HCT116 (cell line): ENCODE measurements at regions not wholly inside any gene's neighbourhood (a gene's known extent, or its start where the extent isn't known, plus 50 kb on each side); places are given as distances from the start of the nearest gene placed in this dataset.

Experiments
- ATAC-seq: fragments of 200-7000 bp; cut with Tn5 transposase; 2 replicates; pipeline ENCODE4 v1.9.1; 2020; ENCODE audit warnings: mild to moderate bottlenecking, moderate library complexity
- BruUV-seq: library from RNA; stranded (reverse); fragments of 400-500 nt; replicated peaks from 2 replicates; lab custom pipeline; 2021; lab: Mats Ljungman, UMichigan
- CTCF ChIA-PET: fragments of 300-600 bp; sonication (Branson Sonifier 250); formaldehyde crosslinking; loops from one replicate; lab custom pipeline; 2021; ENCODE audit warnings: antibody characterized with exemption; lab: Charles Lee
- POLR2A ChIA-PET: fragments of 300-600, 350-600 bp; sonication (Branson Sonifier 250); formaldehyde crosslinking; loops from one replicate; lab custom pipeline; 2021; ENCODE audit warnings: antibody characterized with exemption; lab: Charles Lee
- RAD21 ChIA-PET, 2 experiments: fragments of 300-600 bp; sonication (Branson Sonifier 250); formaldehyde crosslinking; loops; one replicate each; lab custom pipeline; 2023; ENCODE audit warnings: low total read pairs in 2 of 2; ENCODE audit not compliant: uncharacterized antibody in 2 of 2, unreplicated experiment in 2 of 2, low non-redundant PET in 1 of 2; lab: Charles Lee
- DNase-seq: peaks from one replicate; pipeline ENCODE4 v3.0.0-alpha.2; 2010; ENCODE audit warnings: low read depth, low spot score
- H2AFZ ChIP-seq: fragments of 200-600 bp; shearing (Covaris generic), sonication (generic); 2 replicates; pipeline ENCODE4 v1.6.1; 2017; ENCODE audit warnings: low read depth, mixed run types, mixed read lengths, antibody characterized with exemption, low read length; ENCODE audit not compliant: poor library complexity, severe bottlenecking
- H3K27ac ChIP-seq: 2 replicates; pipeline ENCODE4 v1.5.1; 2012; ENCODE audit warnings: low read depth, low read length
- H3K27me3 ChIP-seq: fragments of 200-600 bp; sonication (generic); 2 replicates; pipeline ENCODE4 v1.6.1; 2016; ENCODE audit warnings: mixed run types, low read length, mixed read lengths; ENCODE audit not compliant: insufficient read depth
- H3K36me3 ChIP-seq, 2 experiments: fragments of 200-500 bp in 1 of 2; fragments of 200-600 bp in 1 of 2; sonication (Bioruptor generic) in 1 of 2; sonication (generic) in 1 of 2; 2 replicates each; pipeline versions ENCODE4 v1.5.1 to v1.6.1; 2014 to 2016; ENCODE audit warnings: low read length in 2 of 2, inconsistent platforms in 1 of 2, mixed read lengths in 1 of 2, mixed run types in 1 of 2; ENCODE audit not compliant: insufficient read depth in 2 of 2, control insufficient read depth in 1 of 2
- H3K4me1 ChIP-seq, 2 experiments: fragments of 200-600 bp in 1 of 2; sonication (generic) in 1 of 2; 2 replicates each; pipeline versions ENCODE4 v1.5.1 to v1.6.1; 2012 to 2017; ENCODE audit warnings: low read length in 2 of 2, inconsistent platforms in 1 of 2, mild to moderate bottlenecking in 1 of 2, mixed read lengths in 1 of 2, mixed run types in 1 of 2, moderate library complexity in 1 of 2; ENCODE audit not compliant: insufficient read depth in 2 of 2, control insufficient read depth in 1 of 2
- H3K4me2 ChIP-seq: fragments of 200-600 bp; sonication (generic); 2 replicates; pipeline ENCODE4 v1.6.1; 2017; ENCODE audit warnings: mixed run types, low read length, mixed read lengths
- H3K4me3 ChIP-seq, 2 experiments: fragments of 200-600 bp in 1 of 2; sonication (generic) in 1 of 2; replicated peaks in 1 of 2; 2 replicates each; pipeline ENCODE4 v1.5.1; 2011 to 2016; ENCODE audit warnings: low read length in 2 of 2, control low read depth in 1 of 2, low read depth in 1 of 2, mild to moderate bottlenecking in 1 of 2, mixed read lengths in 1 of 2, mixed run types in 1 of 2
- H3K79me2 ChIP-seq: fragments of 200-600 bp; sonication (generic); 2 replicates; pipeline ENCODE4 v1.6.1; 2017; ENCODE audit warnings: mild to moderate bottlenecking, mixed run types, low read length, moderate library complexity, mixed read lengths; ENCODE audit not compliant: insufficient read depth
- H3K9ac ChIP-seq: fragments of 200-600 bp; sonication (generic); 2 replicates; pipeline ENCODE4 v1.6.1; 2016; ENCODE audit warnings: low read length, mixed read lengths
- H3K9me2 ChIP-seq: fragments of 200-600 bp; sonication (generic), shearing (Covaris generic); 2 replicates; pipeline ENCODE4 v1.6.1; 2017; ENCODE audit warnings: mixed run types, mild to moderate bottlenecking, moderate library complexity; ENCODE audit not compliant: insufficient read depth
- H3K9me3 ChIP-seq, 2 experiments: fragments of 200-500 bp in 1 of 2; fragments of 200-600 bp in 1 of 2; sonication (Bioruptor generic) in 1 of 2; sonication (generic) in 1 of 2; 2 replicates each; pipeline ENCODE4 v1.6.1; 2014 to 2017; ENCODE audit warnings: low read length in 2 of 2, mixed read lengths in 2 of 2, inconsistent platforms in 1 of 2, low read depth in 1 of 2, mild to moderate bottlenecking in 1 of 2, mixed run types in 1 of 2, moderate library complexity in 1 of 2; ENCODE audit not compliant: control insufficient read depth in 1 of 2, insufficient read depth in 1 of 2
- H4K20me1 ChIP-seq: fragments of 200-600 bp; sonication (generic), shearing (Covaris generic); 2 replicates; pipeline ENCODE4 v1.6.1; 2017; ENCODE audit warnings: mixed run types, mild to moderate bottlenecking, moderate library complexity; ENCODE audit not compliant: insufficient read depth
- EGR1 ChIP-seq: IDR thresholded peaks from 2 replicates; pipeline ENCODE4 v1.6.1; 2012; ENCODE audit warnings: low read depth
- EZH2phosphoT487 ChIP-seq: fragments of 200-600 bp; IDR thresholded peaks from 2 replicates; pipeline ENCODE4 v1.6.1; 2018; ENCODE audit warnings: antibody characterized with exemption, borderline replicate concordance
- FOSL1 ChIP-seq: IDR thresholded peaks from 2 replicates; pipeline ENCODE4 v1.6.1; 2012; ENCODE audit warnings: low read depth
- JUND ChIP-seq: IDR thresholded peaks from 2 replicates; pipeline ENCODE4 v1.6.1; 2012
- SP1 ChIP-seq: IDR thresholded peaks from 2 replicates; pipeline ENCODE4 v1.6.1; 2012; ENCODE audit warnings: low read depth
- SRF ChIP-seq: IDR thresholded peaks from 2 replicates; pipeline ENCODE4 v1.6.1; 2012; ENCODE audit warnings: low read depth
- YY1 ChIP-seq: IDR thresholded peaks from 2 replicates; pipeline ENCODE4 v1.6.1; 2011; ENCODE audit warnings: low read length, low read depth, moderate library complexity, mild to moderate bottlenecking; ENCODE audit not compliant: insufficient replicate concordance; ENCODE audit errors: extremely low read depth
- ZNF274 ChIP-seq: fragments of 200-500 bp; sonication (Bioruptor generic); IDR thresholded peaks from 2 replicates; pipeline ENCODE4 v1.6.1; 2014; ENCODE audit warnings: mild to moderate bottlenecking, low read depth, low read length, inconsistent platforms
- intact Hi-C: fragments of 100-400 bp; cut with micrococcal nuclease; formaldehyde crosslinking; loops from 2 replicates; pipeline ENCODE4 v1.10.0; 2022
- TF ChIP-seq, protein P1 (sequence below), 3 experiments: fragments of 200-600 bp in 1 of 3; sonication (generic) in 1 of 3; IDR thresholded peaks in 2 of 3; conservative IDR thresholded peaks in 1 of 3; 2 replicates each; pipeline ENCODE4 v1.5.1; 2012 to 2017; ENCODE audit warnings: low read depth in 2 of 3, low read length in 2 of 3, antibody characterized with exemption in 1 of 3, borderline replicate concordance in 1 of 3, control low read depth in 1 of 3, mild to moderate bottlenecking in 1 of 3, mixed read lengths in 1 of 3, mixed run types in 1 of 3, moderate library complexity in 1 of 3; ENCODE audit not compliant: insufficient read depth in 1 of 3
- TF ChIP-seq, protein P2 (sequence below): IDR thresholded peaks from 2 replicates; pipeline ENCODE4 v1.6.1; 2012

DNA sequence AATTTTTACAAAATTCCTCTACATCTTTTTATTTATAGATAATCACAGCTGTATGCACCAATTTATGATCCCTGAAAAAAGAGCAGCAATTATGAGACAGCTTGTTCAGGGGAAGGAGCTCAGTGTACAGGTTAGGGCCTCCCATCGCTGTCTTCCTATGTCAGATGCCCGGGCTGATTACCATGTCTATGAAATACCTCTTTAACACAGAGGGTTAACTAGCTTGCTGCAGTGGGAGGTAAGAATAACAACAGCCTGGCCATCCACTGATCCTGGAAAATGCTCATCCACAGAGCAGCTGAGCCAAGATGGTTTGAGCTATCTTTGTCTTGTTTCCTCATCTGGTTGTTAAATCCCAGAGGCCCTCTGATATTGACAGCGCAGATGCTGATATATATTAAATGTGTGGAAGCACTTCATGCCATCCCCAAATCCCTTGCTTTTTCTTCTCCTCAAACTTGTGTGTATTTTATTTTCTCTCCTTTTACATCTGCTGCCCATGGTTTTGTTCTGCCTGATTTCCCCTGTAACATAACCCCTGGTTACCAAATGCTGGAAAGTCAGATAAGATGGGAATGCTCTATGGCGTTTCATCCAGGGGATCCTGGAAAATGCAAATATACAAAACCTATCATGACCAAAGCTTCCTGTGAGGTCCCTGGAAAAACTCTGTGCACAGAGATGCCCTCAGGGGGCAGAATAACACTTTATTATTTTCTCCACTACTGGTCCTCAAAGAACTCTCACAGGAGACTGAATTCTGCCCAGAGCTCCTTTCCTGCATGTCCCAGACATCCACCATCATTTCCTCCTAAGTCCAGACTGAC lies 85.8 kb upstream of the PUDP start:
- intact Hi-C loops = no loop called here
- RAD21 ChIA-PET = no interaction called here
- H2AFZ ChIP-seq = no peak overlapping the region
- BruUV-seq = no TSS peak
- no peak overlapping the region for H3K27ac ChIP-seq
- H3K4me2 ChIP-seq = no peak overlapping the region
- ATAC-seq (no peak), DNase-seq (no peak)
- H3K9me2 ChIP-seq = no peaks in the 10 kb centered on the region
- H3K9me3 ChIP-seq = no peaks in the 10 kb centered on the region
- CTCF ChIA-PET = no interaction called here
- no peaks in the 10 kb centered on the region for H3K27me3 ChIP-seq
- POLR2A ChIA-PET = no interaction called here
- H3K4me3 ChIP-seq = no peak overlapping the region
- no peaks in the 10 kb centered on the region for H4K20me1 ChIP-seq
- H3K79me2 ChIP-seq = no peaks in the 10 kb centered on the region
- H3K9ac ChIP-seq = no peak overlapping the region
- H3K4me1 ChIP-seq = no peaks in the 10 kb centered on the region
- no peaks in the 10 kb centered on the region for H3K36me3 ChIP-seq
- no peak for TF ChIP-seq ZNF274
- no peak for TF ChIP-seq SP1
- TF ChIP-seq YY1 = no peak
- TF ChIP-seq JUND = no peak
- TF ChIP-seq, protein P1, sequence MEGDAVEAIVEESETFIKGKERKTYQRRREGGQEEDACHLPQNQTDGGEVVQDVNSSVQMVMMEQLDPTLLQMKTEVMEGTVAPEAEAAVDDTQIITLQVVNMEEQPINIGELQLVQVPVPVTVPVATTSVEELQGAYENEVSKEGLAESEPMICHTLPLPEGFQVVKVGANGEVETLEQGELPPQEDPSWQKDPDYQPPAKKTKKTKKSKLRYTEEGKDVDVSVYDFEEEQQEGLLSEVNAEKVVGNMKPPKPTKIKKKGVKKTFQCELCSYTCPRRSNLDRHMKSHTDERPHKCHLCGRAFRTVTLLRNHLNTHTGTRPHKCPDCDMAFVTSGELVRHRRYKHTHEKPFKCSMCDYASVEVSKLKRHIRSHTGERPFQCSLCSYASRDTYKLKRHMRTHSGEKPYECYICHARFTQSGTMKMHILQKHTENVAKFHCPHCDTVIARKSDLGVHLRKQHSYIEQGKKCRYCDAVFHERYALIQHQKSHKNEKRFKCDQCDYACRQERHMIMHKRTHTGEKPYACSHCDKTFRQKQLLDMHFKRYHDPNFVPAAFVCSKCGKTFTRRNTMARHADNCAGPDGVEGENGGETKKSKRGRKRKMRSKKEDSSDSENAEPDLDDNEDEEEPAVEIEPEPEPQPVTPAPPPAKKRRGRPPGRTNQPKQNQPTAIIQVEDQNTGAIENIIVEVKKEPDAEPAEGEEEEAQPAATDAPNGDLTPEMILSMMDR (IDR thresholded peaks at IDR 0.05 in 2 of 3, conservative IDR thresholded peaks at IDR 0.05 in 1 of 3; ENCODE audit: borderline replicate concordance in 1 of 3, insufficient read depth in 1 of 3, low read depth in 2 of 3, low read length in 2 of 3) = no peak
- TF ChIP-seq SRF = no peak
- no peak for TF ChIP-seq FOSL1
- TF ChIP-seq EGR1 = no peak
- TF ChIP-seq, protein P2, sequence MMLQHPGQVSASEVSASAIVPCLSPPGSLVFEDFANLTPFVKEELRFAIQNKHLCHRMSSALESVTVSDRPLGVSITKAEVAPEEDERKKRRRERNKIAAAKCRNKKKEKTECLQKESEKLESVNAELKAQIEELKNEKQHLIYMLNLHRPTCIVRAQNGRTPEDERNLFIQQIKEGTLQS = no peak
- no peak for TF ChIP-seq EZH2phosphoT487
- TF ChIP-seq, all 23 proteins: peak for 0
